GM23248 (cell line): ENCODE measurements at regions not wholly inside any gene's neighbourhood (a gene's known extent, or its start where the extent isn't known, plus 50 kb on each side); places are given as distances from the start of the nearest gene placed in this dataset.

Experiments used
- EZH2 ChIP-seq: fragments of 200-600 bp; sonication (generic); IDR thresholded peaks from 2 replicates; pipeline ENCODE4 v1.6.1; 2018; ENCODE audit warnings: antibody characterized with exemption, mild to moderate bottlenecking; ENCODE audit not compliant: insufficient read depth, poor library complexity, severe bottlenecking
- EZH2phosphoT487 ChIP-seq: fragments of 200-600 bp; sonication (generic); IDR thresholded peaks from 2 replicates; pipeline ENCODE4 v1.6.1; 2018; ENCODE audit warnings: antibody characterized with exemption, moderate library complexity, mild to moderate bottlenecking, low read depth; ENCODE audit not compliant: insufficient read depth

- TF ChIP-seq EZH2 (no peak), EZH2phosphoT487 (no peak)
Observed at GRCh38 chr6:16840725-16841124, 79.5 kb upstream of the ATXN1 start.
